K562 (cell line): ENCODE measurements at regions not wholly inside any gene's neighbourhood (a gene's known extent, or its start where the extent isn't known, plus 50 kb on each side); places are given as distances from the start of the nearest gene placed in this dataset.
"Not testable (repeated sequence)": the region's sequence is repeated elsewhere in the genome, so short reads cannot be mapped to it uniquely, and the experiment has no call there.

Experiments used
- ATAC-seq: fragments of 200-7000 bp; cut with Tn5 transposase; 3 replicates; pipeline ENCODE4 v1.9.1; 2020; ENCODE audit warnings: moderate library complexity
- BruUV-seq: library from RNA; stranded (reverse); fragments of 400-500 nt; replicated peaks from 2 replicates; lab custom pipeline; 2021; lab: Mats Ljungman, UMichigan
- CTCF ChIA-PET: fragments of 300-600 bp; formaldehyde crosslinking; extraction: SDS; loops from one replicate; lab custom pipeline; 2021; ENCODE audit warnings: low intra/inter-chr PET ratio; lab: Yijun Ruan, JAX
- POLR2A ChIA-PET: fragments of 300-600, 350-650 bp; sonication (Branson Sonifier 250); formaldehyde crosslinking; extraction: SDS; loops from one replicate; lab custom pipeline; 2021; ENCODE audit warnings: antibody characterized with exemption, inconsistent platforms; lab: Yijun Ruan, JAX
- DNase-seq, 4 experiments: peaks; one replicate each; pipeline versions ENCODE4 v3.0.0 to v3.0.0-alpha.2; 2011 to 2018; ENCODE audit warnings: low spot score in 3 of 4, mixed read lengths in 3 of 4; ENCODE audit errors: extremely low read depth in 1 of 4
- FAIRE-seq: peaks from 2 replicates; lab custom pipeline; 2011; peaks lifted over from hg19 to GRCh38; lab: Jason Lieb, UNC
- H2AFZ ChIP-seq: 2 replicates; pipeline ENCODE4 v1.6.0; 2011; ENCODE audit warnings: low read depth, low read length, control low read depth, inconsistent platforms
- H3K27ac ChIP-seq: fragments of 200-600 bp; 3 replicates; pipeline ENCODE4 v1.8.0; 2011; ENCODE audit warnings: low read depth, mild to moderate bottlenecking, control low read depth, inconsistent platforms, low read length, moderate library complexity, mixed read lengths; ENCODE audit errors: extremely low read depth
- H3K27me3 ChIP-seq, 2 experiments: fragments of 300-600 bp in 1 of 2; 2 replicates in 1 of 2; 3 replicates in 1 of 2; pipeline versions ENCODE4 v1.6.0 to v1.8.0; 2011; ENCODE audit warnings: inconsistent platforms in 2 of 2, low read length in 2 of 2, mild to moderate bottlenecking in 1 of 2, mixed read lengths in 1 of 2, moderate library complexity in 1 of 2; ENCODE audit not compliant: control insufficient read depth in 2 of 2, insufficient read depth in 2 of 2
- H3K36me3 ChIP-seq: fragments of 300-600 bp; 3 replicates; pipeline ENCODE4 v1.8.0; 2011; ENCODE audit warnings: mild to moderate bottlenecking, low read length, inconsistent platforms; ENCODE audit not compliant: control insufficient read depth, insufficient read depth
- H3K4me1 ChIP-seq, 2 experiments: fragments of 200-600 bp in 1 of 2; replicated peaks in 1 of 2; 2 replicates in 1 of 2; 3 replicates in 1 of 2; pipeline versions ENCODE4 v1.5.1 to v1.8.0; 2011; ENCODE audit warnings: inconsistent platforms in 2 of 2, low read length in 2 of 2, mild to moderate bottlenecking in 1 of 2, mixed read lengths in 1 of 2, moderate library complexity in 1 of 2; ENCODE audit not compliant: control insufficient read depth in 2 of 2, insufficient read depth in 2 of 2
- H3K4me2 ChIP-seq: 2 replicates; pipeline ENCODE4 v1.6.1; 2011; ENCODE audit warnings: low read length, control low read depth, inconsistent platforms, mixed read lengths; ENCODE audit not compliant: insufficient read depth
- H3K4me3 ChIP-seq: fragments of 200-600 bp; sonication (generic), shearing (Covaris generic); 2 replicates; pipeline ENCODE4 v1.5.1; 2016; ENCODE audit warnings: control low read depth, inconsistent platforms
- H3K79me2 ChIP-seq: fragments of 200-600 bp; 3 replicates; pipeline ENCODE4 v1.8.0; 2011; ENCODE audit warnings: low read length, inconsistent platforms; ENCODE audit not compliant: control insufficient read depth, insufficient read depth
- H3K9ac ChIP-seq, 2 experiments: 2 replicates each; pipeline versions ENCODE4 v1.6.0 to v1.6.1; 2011; ENCODE audit warnings: low read depth in 2 of 2, low read length in 2 of 2, control low read depth in 1 of 2, inconsistent platforms in 1 of 2, mild to moderate bottlenecking in 1 of 2, mixed read lengths in 1 of 2; ENCODE audit not compliant: insufficient read depth in 1 of 2
- H3K9me1 ChIP-seq: one replicate; pipeline ENCODE4 v1.6.0; 2011; ENCODE audit warnings: inconsistent platforms, mild to moderate bottlenecking, low read length, moderate library complexity; ENCODE audit not compliant: control insufficient read depth, insufficient read depth
- H3K9me3 ChIP-seq: replicated peaks from 2 replicates; pipeline ENCODE4 v1.5.1; 2011; ENCODE audit warnings: low read depth, low read length, inconsistent platforms; ENCODE audit not compliant: control insufficient read depth, insufficient read depth
- H4K20me1 ChIP-seq: replicated peaks from 2 replicates; pipeline ENCODE4 v1.6.1; 2011; ENCODE audit warnings: low read length, inconsistent platforms, mixed read lengths; ENCODE audit not compliant: control insufficient read depth, insufficient read depth
- BCOR ChIP-seq: fragments of 450-650 bp; IDR thresholded peaks from 2 replicates; pipeline ENCODE4 v1.6.1; 2016
- HDAC2 ChIP-seq: fragments of 450-650 bp; IDR thresholded peaks from 2 replicates; pipeline ENCODE4 v1.6.1; 2016; ENCODE audit warnings: mild to moderate bottlenecking
- KLF1 ChIP-seq: fragments of 450-650 bp; IDR thresholded peaks from 2 replicates; pipeline ENCODE4 v1.6.1; 2016; ENCODE audit warnings: missing genetic modification characterization, missing compliant biosample characterization
- MTF1 ChIP-seq: fragments of 250-450 bp; sonication (Bioruptor Pico); IDR thresholded peaks from 2 replicates; pipeline ENCODE4 v1.9.0; 2021; ENCODE audit warnings: moderate library complexity, mild to moderate bottlenecking, inconsistent platforms, borderline replicate concordance
- OTX1 ChIP-seq: fragments of 450-650 bp; formaldehyde crosslinking; IDR thresholded peaks from 2 replicates; pipeline ENCODE4 v1.4.0; 2022; ENCODE audit warnings: mild to moderate bottlenecking
- SMARCA5 ChIP-seq: fragments of 450-650 bp; IDR thresholded peaks from 2 replicates; pipeline ENCODE4 v1.6.1; 2016
- ZNF146 ChIP-seq: IDR thresholded peaks from one replicate; pipeline ENCODE4 v1.6.1; 2018; ENCODE audit warnings: missing compliant biosample characterization; ENCODE audit not compliant: unreplicated experiment
- ZNF184 ChIP-seq: sonication (generic); formaldehyde crosslinking; IDR thresholded peaks from 2 replicates; pipeline ENCODE4 v1.5.0; 2020; ENCODE audit warnings: missing genetic modification reagents
- ZNF764 ChIP-seq: fragments of 250-450 bp; sonication (Bioruptor Pico); IDR thresholded peaks from 2 replicates; pipeline ENCODE4 v1.4.0; 2020; ENCODE audit warnings: low read depth, mild to moderate bottlenecking, moderate library complexity
- WGBS: fragments of 100-300 bp; shearing (Covaris generic); methylation state at CpG from one replicate; pipeline ENCODE4 v1.1.6; 2016; ENCODE audit warnings: low coverage, mixed read lengths; ENCODE audit not compliant: insufficient coverage; ENCODE audit errors: missing lambda C conversion rate; 5-methylcytosine and 5-hydroxymethylcytosine counted together
- in situ Hi-C: fragments of 300-500 bp; cut with MboI; formaldehyde crosslinking; loops from 4 replicates; pipeline ENCODE4 v1.15.0; 2018; ENCODE audit warnings: inconsistent platforms, mixed read lengths
- intact Hi-C: fragments of 100-400 bp; cut with micrococcal nuclease; formaldehyde crosslinking; loops from 2 replicates; pipeline ENCODE4 v1.14.2; 2022
- TF ChIP-seq, protein P1 (sequence below), 2 experiments: fragments of 450-650 bp; IDR thresholded peaks; 2 replicates each; pipeline ENCODE4 v1.6.1; 2018; ENCODE audit warnings: mild to moderate bottlenecking in 2 of 2, low read depth in 1 of 2; ENCODE audit not compliant: partially characterized antibody in 2 of 2
- TF ChIP-seq, protein P2 (sequence below): fragments of 450-650 bp; formaldehyde crosslinking; conservative IDR thresholded peaks from 2 replicates; pipeline ENCODE4 v1.4.0; 2022; ENCODE audit warnings: mild to moderate bottlenecking, missing genetic modification characterization

DNA sequence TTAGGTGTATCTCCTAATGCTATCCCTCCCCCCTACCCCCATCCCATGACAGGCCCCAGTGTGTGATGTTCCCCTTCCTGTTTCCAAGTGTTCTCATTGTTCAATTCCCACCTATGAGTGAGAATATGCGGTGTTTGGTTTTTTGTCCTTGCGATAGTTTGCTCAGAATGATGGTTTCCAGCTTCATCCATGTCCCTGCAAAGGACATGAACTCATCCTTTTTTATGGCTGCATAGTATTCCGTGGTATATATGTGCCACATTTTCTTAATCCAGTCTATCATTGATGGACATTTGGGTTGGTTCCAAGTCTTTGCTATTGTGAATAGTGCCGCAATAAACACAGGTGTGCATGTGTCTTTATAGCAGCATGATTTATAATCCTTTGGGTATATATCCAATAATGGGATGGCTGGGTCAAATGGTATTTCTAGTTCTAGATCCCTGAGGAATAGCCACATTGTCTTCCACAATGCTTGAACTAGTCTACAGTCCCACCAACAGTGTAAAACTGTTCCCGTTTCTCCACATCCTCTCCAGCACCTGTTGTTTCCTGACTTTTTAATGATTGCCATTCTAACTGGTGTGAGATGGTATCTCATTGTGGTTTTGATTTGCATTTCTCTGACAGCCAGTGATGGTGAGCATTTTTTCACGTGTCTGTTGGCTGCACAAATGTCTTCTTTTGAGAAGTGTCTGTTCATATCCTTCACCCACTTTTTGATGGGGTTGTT, 71.5 kb upstream of the VPREB1 start:
- POLR2A ChIA-PET: interaction anchor here (0.7 to 11.6 kb wide), 5 partner anchors 8 to 1526 kb away, joined by 3 to 193 read pairs (median 8); no protein-coding TSS in a partner anchor
- H3K4me2 ChIP-seq, ATAC-seq, H3K9ac ChIP-seq, H3K4me3 ChIP-seq, H2AFZ ChIP-seq, CTCF ChIA-PET, H3K79me2 ChIP-seq, intact Hi-C loops, in situ Hi-C loops, H3K27ac ChIP-seq, H3K4me1 ChIP-seq, BruUV-seq, H3K9me1 ChIP-seq, FAIRE-seq, H4K20me1 ChIP-seq, DNase-seq, H3K36me3 ChIP-seq, H3K9me3 ChIP-seq: not testable (repeated sequence)
- H3K27me3 ChIP-seq: peaks cover 8 to 11% of the 10 kb centered on the region in 2 experiments; a peak in 4 of 5 replicates
- 0 out of 2 replicates have a peak, but pooled peaks have one; percentile 57 for TF ChIP-seq ZNF764 (CRISPR knock-in tag)
- 0 out of 2 replicates have a peak, but pooled peaks have one; percentile 32 for TF ChIP-seq OTX1
- TF ChIP-seq, protein P1, sequence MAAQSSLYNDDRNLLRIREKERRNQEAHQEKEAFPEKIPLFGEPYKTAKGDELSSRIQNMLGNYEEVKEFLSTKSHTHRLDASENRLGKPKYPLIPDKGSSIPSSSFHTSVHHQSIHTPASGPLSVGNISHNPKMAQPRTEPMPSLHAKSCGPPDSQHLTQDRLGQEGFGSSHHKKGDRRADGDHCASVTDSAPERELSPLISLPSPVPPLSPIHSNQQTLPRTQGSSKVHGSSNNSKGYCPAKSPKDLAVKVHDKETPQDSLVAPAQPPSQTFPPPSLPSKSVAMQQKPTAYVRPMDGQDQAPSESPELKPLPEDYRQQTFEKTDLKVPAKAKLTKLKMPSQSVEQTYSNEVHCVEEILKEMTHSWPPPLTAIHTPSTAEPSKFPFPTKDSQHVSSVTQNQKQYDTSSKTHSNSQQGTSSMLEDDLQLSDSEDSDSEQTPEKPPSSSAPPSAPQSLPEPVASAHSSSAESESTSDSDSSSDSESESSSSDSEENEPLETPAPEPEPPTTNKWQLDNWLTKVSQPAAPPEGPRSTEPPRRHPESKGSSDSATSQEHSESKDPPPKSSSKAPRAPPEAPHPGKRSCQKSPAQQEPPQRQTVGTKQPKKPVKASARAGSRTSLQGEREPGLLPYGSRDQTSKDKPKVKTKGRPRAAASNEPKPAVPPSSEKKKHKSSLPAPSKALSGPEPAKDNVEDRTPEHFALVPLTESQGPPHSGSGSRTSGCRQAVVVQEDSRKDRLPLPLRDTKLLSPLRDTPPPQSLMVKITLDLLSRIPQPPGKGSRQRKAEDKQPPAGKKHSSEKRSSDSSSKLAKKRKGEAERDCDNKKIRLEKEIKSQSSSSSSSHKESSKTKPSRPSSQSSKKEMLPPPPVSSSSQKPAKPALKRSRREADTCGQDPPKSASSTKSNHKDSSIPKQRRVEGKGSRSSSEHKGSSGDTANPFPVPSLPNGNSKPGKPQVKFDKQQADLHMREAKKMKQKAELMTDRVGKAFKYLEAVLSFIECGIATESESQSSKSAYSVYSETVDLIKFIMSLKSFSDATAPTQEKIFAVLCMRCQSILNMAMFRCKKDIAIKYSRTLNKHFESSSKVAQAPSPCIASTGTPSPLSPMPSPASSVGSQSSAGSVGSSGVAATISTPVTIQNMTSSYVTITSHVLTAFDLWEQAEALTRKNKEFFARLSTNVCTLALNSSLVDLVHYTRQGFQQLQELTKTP (IDR thresholded peaks at IDR 0.05; ENCODE audit: low read depth in 1 of 2, partially characterized antibody in 2 of 2): peak in 1 of 2 experiments; percentile 62
- peak; percentile 40; the same call in 1 of the 2 replicates for TF ChIP-seq HDAC2
- peak; percentile 84 for TF ChIP-seq BCOR
- 0 out of 2 replicates have a peak, but pooled peaks have one; percentile 32 for TF ChIP-seq MTF1 (CRISPR knock-in tag)
- peak; percentile 92 for TF ChIP-seq ZNF184 (CRISPR knock-in tag)
- TF ChIP-seq KLF1 (tag): peak; percentile 55; the same call in 1 of the 2 replicates
- TF ChIP-seq, protein P2, sequence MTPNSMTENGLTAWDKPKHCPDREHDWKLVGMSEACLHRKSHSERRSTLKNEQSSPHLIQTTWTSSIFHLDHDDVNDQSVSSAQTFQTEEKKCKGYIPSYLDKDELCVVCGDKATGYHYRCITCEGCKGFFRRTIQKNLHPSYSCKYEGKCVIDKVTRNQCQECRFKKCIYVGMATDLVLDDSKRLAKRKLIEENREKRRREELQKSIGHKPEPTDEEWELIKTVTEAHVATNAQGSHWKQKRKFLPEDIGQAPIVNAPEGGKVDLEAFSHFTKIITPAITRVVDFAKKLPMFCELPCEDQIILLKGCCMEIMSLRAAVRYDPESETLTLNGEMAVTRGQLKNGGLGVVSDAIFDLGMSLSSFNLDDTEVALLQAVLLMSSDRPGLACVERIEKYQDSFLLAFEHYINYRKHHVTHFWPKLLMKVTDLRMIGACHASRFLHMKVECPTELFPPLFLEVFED (CRISPR knock-in tag): 0 out of 2 replicates have a peak, but pooled peaks have one; percentile 26
- TF ChIP-seq SMARCA5: peak; percentile 79
- TF ChIP-seq ZNF146 (CRISPR knock-in tag): peak; percentile 42
- under 1% methylated on average over 5 of the region's 6 CpGs for WGBS
